HG03342 (cell line): ENCODE measurements at regions not wholly inside any gene's neighbourhood (a gene's known extent, or its start where the extent isn't known, plus 50 kb on each side); places are given as distances from the start of the nearest gene placed in this dataset.

Experiments
- ATAC-seq: cut with Tn5 transposase; IDR thresholded peaks from one replicate; pipeline ENCODE4 v1.9.1; 2021; ENCODE audit warnings: mild to moderate bottlenecking, moderate library complexity; ENCODE audit not compliant: unreplicated experiment

- ATAC-seq = no peak
Observed at GRCh38 chr2:122993592-122993991, 1031.5 kb upstream of the CNTNAP5 start.

- no peak for ATAC-seq
Observed at GRCh38 chr2:122999258-122999657, 1025.8 kb upstream of the CNTNAP5 start.

GRCh38 chr2:122999821-123000220 is 1025.3 kb upstream of the CNTNAP5 start:
- ATAC-seq = no peak

GRCh38 chr2:123002660-123003248 is 1022.3 kb upstream of the CNTNAP5 start:
- no peak for ATAC-seq

GRCh38 chr2:123015186-123015585 is 1009.9 kb upstream of the CNTNAP5 start:
- ATAC-seq = no peak

- ATAC-seq = no peak
Observed at GRCh38 chr2:123035541-123035940, 989.5 kb upstream of the CNTNAP5 start.

- no peak for ATAC-seq
Observed at GRCh38 chr2:123036300-123036699, 988.8 kb upstream of the CNTNAP5 start.

GRCh38 chr2:123040506-123040905 is 984.6 kb upstream of the CNTNAP5 start:
- no peak for ATAC-seq

- no peak for ATAC-seq
Observed at GRCh38 chr2:123043458-123043857, 981.6 kb upstream of the CNTNAP5 start.

- no peak for ATAC-seq
Observed at GRCh38 chr2:123045713-123046112, 979.4 kb upstream of the CNTNAP5 start.

- no peak for ATAC-seq
Observed at GRCh38 chr2:123047186-123047585, 977.9 kb upstream of the CNTNAP5 start.

GRCh38 chr2:123051136-123051535 is 974.0 kb upstream of the CNTNAP5 start:
- no peak for ATAC-seq

GRCh38 chr2:123061534-123061933 is 963.6 kb upstream of the CNTNAP5 start:
- no peak for ATAC-seq

- ATAC-seq = no peak
Observed at GRCh38 chr2:123073371-123073770, 951.7 kb upstream of the CNTNAP5 start.

GRCh38 chr2:123073956-123074355 is 951.1 kb upstream of the CNTNAP5 start:
- ATAC-seq = no peak

GRCh38 chr2:123077101-123077500 is 948.0 kb upstream of the CNTNAP5 start:
- no peak for ATAC-seq

- ATAC-seq = no peak
Observed at GRCh38 chr2:123080331-123080730, 944.8 kb upstream of the CNTNAP5 start.

GRCh38 chr2:123085484-123085883 is 939.6 kb upstream of the CNTNAP5 start:
- ATAC-seq = no peak

- no peak for ATAC-seq
Observed at GRCh38 chr2:123086613-123087385, 938.3 kb upstream of the CNTNAP5 start.

GRCh38 chr2:123091471-123091870 is 933.6 kb upstream of the CNTNAP5 start:
- ATAC-seq = no peak

GRCh38 chr2:123093199-123093598 is 931.9 kb upstream of the CNTNAP5 start:
- ATAC-seq = no peak

- ATAC-seq = no peak
Observed at GRCh38 chr2:123095219-123095835, 929.8 kb upstream of the CNTNAP5 start.
